GM19240 (cell line): ENCODE measurements at regions not wholly inside any gene's neighbourhood (a gene's known extent, or its start where the extent isn't known, plus 50 kb on each side); places are given as distances from the start of the nearest gene placed in this dataset.

Source experiments
- DNase-seq: peaks from one replicate; pipeline ENCODE4 v3.0.0; 2011; ENCODE audit warnings: low spot score; ENCODE audit not compliant: insufficient read length

- DNase-seq, result no peak
Measured at GRCh38 chr20:11549172-11550103, 368.3 kb upstream of the BTBD3 start.

DNA sequence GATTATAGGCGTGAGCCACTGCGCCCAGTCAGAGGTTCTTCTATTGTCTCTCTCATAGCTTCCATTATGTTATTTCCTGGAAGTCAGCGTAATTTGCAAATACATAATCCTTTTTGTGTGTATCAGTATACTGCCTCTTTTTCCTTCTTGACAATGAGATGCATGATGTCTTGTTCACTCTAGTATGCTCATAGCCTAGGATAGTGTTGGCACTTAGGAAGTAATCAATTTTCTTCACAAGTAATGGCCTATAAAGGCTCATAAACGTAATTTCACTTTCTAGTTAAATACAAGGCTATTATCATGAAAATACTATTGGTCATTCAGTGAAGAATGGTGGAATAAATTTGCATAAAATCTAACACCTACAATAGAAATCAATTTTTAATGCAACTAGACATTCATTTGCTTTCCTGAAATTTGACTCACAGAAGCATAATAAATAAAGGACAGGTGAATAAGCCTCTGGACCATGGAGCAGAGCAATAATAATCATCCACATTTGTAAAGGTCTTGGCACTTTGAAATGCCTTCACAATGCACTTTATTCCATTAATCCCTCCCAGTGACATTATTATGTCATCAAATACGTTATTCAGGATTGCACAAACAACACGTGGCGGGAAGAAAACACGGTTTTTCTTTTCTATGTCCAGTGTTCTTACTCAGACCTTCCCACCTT lies 366.9 kb upstream of the BTBD3 start:
- DNase-seq, result no peak

DNA sequence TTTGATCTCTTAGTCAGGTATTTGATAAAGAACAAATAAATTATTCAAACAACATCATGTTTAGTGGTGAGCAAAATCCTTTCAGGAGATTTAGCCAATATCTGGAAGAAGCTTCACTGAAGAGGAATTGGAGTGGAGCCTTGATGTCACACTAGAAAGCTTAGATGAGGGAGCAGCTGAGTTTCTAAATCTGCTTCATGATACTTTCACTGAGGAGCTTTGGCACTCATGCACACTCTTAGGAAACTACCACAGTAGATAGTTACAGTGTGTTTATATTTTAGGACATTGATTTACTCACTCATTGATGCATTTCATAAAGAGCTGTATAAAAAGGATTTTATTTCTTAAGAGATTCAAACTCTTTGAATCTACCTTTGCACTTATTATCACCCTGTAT lies 366.2 kb upstream of the BTBD3 start:
- no peak for DNase-seq

DNA sequence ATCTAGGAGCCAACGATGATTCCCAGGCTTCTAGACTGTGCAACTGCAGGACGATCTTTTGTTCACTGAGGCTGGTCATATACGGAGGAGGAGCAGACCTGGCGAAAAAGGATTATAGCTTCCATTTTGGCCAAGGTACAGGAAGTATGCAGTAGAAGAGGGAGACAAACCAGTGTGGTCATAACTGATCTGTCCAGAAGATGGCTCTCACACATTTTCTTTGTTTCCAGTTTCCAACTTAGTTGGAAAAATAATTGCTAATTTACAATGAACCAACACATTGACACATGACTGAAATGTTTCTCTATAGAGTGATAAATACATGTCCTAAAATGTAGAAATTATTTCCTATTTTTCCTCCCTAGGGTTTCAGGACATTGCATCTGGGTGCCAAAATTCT lies 364.1 kb upstream of the BTBD3 start:
- no peak for DNase-seq

DNA sequence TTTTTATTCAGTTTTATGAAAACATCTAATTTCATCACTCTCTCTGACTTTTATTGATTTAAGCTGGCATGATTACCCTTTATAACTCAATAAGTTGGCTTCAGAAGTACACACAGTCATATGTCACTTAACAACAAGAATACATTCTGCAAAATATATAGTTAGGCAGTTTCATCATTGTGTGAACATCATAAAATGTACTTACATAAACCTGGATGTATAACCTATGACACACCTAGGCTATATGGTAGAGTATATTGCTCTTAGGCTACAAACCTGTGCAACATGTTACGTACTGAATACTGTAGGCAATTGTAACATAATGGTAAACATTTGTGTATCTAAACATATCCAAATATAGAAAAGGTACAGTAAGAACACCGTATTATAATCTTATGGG lies 362.2 kb upstream of the BTBD3 start:
- no peak for DNase-seq

- DNase-seq, result no peak
Measured at GRCh38 chr20:11556410-11556809, 361.3 kb upstream of the BTBD3 start.

DNA sequence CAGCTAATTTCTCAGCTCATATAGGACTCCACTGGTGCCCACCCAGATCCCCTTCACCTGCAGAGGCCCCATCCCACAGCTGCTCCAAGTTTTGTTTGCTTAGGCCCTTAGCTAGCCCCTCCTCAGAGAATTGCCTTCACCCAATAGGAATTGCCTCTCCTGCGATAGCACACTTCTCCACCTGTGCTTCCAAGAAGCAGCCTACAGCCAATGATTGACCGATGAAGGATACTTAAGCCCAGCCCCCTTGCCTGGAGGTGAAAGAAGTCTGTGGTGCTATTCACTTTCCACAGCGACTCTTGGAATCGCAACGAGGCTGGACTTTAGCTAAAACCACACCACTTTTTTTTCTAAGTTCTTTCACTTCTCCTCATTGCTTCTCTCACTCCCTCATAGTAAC lies 353.2 kb upstream of the BTBD3 start:
- DNase-seq, result no peak

- DNase-seq, result no peak
Measured at GRCh38 chr20:11569163-11569562, 348.5 kb upstream of the BTBD3 start.

DNA sequence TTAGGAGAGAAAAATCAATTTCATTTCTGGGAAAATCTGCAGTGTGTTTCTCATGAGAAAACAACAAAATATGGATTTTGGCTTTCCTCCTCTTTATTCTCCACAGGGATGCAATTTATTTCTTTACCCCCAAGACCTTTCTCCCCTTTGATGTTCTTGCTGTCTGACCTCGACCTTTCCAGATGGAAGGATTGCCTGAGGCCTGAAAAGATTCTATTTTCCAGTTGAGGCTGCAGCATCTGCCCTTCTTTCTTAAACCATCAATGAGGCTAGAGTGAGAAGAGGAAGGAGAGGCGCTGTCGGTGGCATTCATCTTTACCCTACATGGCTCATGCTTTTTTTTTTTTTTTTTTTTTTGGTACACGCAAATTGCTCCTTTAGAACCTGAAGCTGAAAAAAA lies 344.2 kb upstream of the BTBD3 start:
- no peak for DNase-seq

DNA sequence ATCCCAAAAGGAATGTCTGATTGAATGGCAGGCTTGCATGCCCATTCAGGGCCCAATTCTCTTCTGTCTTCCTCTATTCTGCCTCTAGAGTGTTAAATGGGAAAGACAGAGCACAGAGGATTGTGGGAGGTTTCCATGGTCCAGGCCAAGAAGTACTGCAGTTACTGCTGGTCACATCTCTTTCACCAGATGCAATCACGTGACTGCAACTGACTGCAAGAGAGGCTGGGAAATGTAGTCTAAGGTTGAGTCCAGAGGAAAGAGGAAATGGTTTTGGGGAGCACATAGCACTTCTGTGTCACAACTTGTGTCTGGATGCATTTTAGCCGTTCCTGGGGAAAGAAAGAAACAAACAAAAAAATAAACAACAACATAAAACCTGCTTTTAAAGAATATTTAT lies 336.4 kb upstream of the BTBD3 start:
- no peak for DNase-seq

GRCh38 chr20:11582060-11582459 lies 335.6 kb upstream of the BTBD3 start:
- no peak for DNase-seq

DNA sequence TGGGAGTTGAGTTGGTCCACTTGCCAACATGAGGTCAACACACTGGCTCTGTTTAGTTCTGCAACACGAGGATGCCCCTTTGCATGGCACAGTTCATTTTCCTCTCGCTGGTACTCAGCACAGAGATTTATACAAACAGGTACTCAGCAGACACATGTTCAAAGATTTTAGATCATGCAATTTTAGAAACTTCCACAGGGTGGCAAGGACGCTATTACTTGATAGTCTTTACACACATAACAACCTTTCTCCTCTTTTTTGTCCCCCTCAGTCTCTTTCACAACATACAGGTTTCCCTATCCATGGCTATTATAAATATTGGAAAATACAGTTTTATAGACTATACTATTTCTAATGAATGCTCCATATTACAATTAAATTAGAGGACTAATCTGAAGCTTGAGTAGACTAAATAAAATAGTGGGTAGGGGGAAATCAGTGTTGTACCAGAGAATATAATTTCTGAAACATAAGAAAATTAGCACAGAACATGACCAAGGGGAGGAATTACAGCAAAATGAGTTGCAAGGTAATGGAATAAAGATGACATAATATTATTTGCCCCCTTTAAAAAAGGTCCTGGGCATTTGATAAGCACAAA lies 331.8 kb upstream of the BTBD3 start:
- no peak for DNase-seq

DNA sequence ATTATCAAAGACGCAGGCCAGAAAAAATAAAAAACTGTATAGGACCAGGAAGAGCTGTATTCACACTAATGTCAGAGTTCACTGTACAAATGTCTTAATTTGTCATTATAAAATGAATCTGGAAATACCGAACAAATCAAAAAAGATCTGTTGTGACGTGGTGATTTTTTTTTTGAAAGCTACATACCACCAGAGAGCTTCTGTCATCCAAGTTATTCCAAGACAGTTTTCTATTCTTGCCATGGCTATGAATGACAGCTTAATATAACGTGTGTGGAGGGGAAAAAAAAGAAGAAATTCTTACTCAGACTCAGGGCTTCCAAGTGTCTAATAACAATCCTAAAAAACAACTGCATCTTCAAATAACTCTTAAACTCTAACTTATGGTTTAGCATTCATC lies 328.8 kb upstream of the BTBD3 start:
- no peak for DNase-seq

DNA sequence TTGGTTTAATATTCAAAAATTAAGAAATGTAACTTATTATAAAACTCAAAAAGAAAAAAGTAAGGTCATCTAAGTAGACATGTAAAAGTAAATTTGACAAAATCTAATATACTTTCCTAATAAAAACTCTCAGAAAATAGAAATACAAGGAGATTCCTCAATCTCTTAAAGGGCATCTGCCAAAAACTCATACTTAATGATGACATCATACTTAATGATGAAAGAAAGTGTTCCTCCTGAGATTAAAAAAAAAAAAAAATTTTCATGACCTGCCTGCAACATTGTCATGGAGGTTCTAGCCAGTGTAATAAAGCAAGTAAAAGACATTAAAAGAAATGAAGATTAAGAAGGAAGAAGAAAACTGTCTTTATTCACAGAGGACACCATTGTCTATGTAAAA lies 325.7 kb upstream of the BTBD3 start:
- DNase-seq, result no peak

- DNase-seq, result no peak
Measured at GRCh38 chr20:11604339-11604738, 313.4 kb upstream of the BTBD3 start.

DNA sequence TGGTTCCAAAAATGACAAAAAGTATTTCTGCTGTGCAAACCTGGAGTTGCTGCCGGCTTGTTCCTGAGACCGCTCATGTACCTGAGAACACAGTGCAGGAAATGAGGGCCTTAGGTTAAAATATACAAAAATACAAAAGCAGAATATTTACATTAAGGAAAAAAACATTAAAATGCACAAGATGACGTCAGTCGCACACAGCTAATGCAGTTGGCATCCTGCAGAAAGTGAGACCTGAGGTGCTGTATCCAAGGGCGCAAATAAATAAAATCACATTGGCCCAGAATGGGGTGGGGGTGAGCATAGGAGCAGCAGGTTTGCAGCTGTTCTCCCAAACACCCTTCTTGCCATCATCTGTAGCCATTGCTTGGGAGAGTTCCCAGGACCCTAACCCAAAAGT lies 310.6 kb upstream of the BTBD3 start:
- DNase-seq, result no peak

DNA sequence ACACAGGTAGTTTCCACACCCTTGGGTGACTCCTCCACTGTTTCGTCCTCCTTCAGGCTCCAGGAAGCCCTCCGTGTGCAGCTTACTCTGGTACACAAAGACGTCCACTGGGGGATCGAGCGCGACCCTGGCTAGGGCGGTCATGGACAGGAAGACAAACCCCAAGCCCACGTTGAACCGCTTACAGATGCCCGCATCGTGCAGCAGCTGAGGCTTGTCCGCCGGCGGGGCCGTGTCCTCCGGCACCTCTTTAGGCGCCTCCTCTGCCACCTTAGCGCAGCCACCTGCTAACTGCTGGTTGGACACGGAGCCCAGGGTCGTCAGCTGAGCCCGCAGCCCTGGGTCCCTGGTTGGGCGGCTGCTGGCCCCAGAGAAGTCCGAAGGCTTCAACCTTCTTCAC lies 309.0 kb upstream of the BTBD3 start:
- DNase-seq, result no peak

GRCh38 chr20:11624704-11625103 lies 293.0 kb upstream of the BTBD3 start:
- DNase-seq, result no peak

DNA sequence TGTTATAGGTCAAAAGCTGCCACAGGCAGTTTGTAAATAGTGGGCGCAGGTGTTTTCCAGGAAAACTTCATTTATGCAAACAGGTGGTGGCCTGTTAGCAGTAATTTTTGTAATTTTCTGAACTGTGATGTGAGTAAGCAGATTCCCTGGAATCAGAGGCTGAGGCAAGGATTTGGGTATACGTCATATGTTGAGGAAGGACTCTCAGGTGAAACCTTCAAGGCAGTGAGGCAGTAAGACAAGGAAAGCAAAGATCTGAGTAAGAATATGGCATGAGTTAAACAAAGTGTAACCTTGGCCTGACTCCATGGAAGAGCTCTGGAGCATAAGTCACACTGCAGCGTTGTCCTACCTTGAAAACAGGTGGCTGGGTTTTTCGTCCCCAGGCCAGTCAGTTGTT lies 291.1 kb upstream of the BTBD3 start:
- no peak for DNase-seq

DNA sequence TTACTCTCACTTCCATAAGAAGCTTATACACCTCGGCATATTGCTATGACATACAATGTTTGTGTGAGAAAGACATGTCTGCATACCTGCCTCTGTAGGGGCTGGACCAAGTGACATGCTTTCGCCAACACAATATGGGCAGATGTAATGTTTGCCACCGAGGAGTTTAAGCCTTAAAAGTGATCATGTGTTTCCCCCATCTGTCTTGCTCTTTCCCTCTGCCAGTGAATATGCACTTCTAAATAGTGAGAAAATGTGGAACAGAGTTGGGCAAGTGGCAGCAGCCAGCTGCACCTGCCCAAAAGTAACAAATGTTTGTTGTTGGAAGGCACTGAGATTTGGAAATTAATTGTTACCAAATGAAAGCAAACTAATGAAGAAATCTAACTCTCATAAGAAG lies 274.8 kb upstream of the BTBD3 start:
- DNase-seq, result no peak

DNA sequence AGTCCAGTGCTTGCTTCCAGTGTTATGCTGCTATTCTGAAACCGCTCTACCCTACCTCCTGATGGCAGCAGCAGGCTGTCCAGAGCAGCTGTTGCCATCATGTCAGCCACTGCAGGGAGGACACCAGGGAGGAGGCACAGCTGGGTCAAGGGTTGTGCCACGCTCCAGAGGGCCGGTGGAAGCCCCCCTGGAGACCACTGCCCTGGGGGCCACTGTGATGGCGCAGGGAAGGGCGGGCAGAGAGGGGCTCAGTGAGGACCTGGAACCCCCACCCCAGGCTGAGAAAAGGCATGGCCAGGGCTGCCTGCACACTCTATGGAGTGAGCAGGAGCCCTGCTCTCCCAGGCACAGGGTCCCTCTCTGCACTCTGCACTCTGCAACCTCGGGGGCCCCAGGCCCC lies 271.3 kb upstream of the BTBD3 start:
- DNase-seq, result no peak

- no peak for DNase-seq
Measured at GRCh38 chr20:11650566-11650965, 267.1 kb upstream of the BTBD3 start.

DNA sequence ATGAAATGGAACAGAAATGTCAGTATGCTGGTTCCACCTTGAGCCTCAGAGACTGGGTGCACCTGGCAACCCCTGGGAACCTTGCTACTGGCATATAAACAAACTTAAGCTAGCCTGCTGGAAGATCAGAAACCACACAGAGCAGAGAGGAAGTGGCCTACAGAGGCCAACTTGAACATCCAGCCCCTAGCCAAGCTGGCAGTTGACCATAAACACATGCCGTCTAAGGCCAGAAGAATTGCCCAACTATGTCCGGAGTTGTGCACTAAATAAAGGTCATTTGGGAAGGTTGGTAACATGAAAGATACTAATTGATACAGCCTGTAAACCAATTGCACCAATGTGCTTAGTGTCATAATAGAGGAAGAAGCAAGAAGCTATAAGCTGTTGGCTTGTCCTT lies 266.6 kb upstream of the BTBD3 start:
- no peak for DNase-seq
